Stomach (tissue), 4 donors: ENCODE measurements at regions not wholly inside any gene's neighbourhood (a gene's known extent, or its start where the extent isn't known, plus 50 kb on each side); places are given as distances from the start of the nearest gene placed in this dataset.

Experiments
- CTCF ChIP-seq, 7 experiments: fragments of 450-650 bp in 4 of 7; fragments of 200-600 bp in 3 of 7; sonication (generic) in 3 of 7; IDR thresholded peaks; one replicate each; pipeline ENCODE4 v1.5.1; 2016 to 2019; ENCODE audit warnings: antibody characterized with exemption in 7 of 7, control low read depth in 2 of 7, mild to moderate bottlenecking in 1 of 7
- POLR2A ChIP-seq, 4 donors: fragments of 450-650 bp; IDR thresholded peaks; one replicate each; pipeline ENCODE4 v1.6.1; 2016; ENCODE audit warnings: antibody characterized with exemption in 4 of 4, control low read depth in 2 of 4, mild to moderate bottlenecking in 1 of 4, moderate library complexity in 1 of 4
- POLR2AphosphoS5 ChIP-seq, 3 donors: sonication (generic); formaldehyde crosslinking; IDR thresholded peaks; one replicate each; pipeline ENCODE4 v1.6.1; 2016; ENCODE audit warnings: antibody characterized with exemption in 3 of 3

- TF ChIP-seq POLR2AphosphoS5 (IDR thresholded peaks at IDR 0.05) (no peak), CTCF (IDR thresholded peaks at IDR 0.05) (no peak), POLR2A (IDR thresholded peaks at IDR 0.05) (no peak)
These were observed 180.1 kb upstream of the MKLN1 start for GRCh38 chr7:131147604-131148003.
